Activated CD4-positive, alpha-beta T cell treated with anti-CD3 and anti-CD28 coated beads, Interleukin-2, amount 50 U/mL, for 24 hours (primary cell): ENCODE measurements at regions not wholly inside any gene's neighbourhood (a gene's known extent, or its start where the extent isn't known, plus 50 kb on each side); places are given as distances from the start of the nearest gene placed in this dataset.

ENCODE experiments used
- DNase-seq, 2 donors: peaks; one replicate each; pipeline ENCODE4 v3.0.0-alpha.2; 2020; ENCODE audit warnings: low read depth in 1 of 2, low spot score in 1 of 2

- no peak for DNase-seq
These were observed 419.0 kb upstream of the MKI67 start for GRCh38 chr10:128545216-128545615.

- DNase-seq = no peak
These were observed 420.5 kb upstream of the MKI67 start for GRCh38 chr10:128546651-128547165.

- DNase-seq = no peak
These were observed 422.9 kb upstream of the MKI67 start for GRCh38 chr10:128549101-128549608.

- DNase-seq = no peak
These were observed 423.8 kb upstream of the MKI67 start for GRCh38 chr10:128550045-128550444.

DNA sequence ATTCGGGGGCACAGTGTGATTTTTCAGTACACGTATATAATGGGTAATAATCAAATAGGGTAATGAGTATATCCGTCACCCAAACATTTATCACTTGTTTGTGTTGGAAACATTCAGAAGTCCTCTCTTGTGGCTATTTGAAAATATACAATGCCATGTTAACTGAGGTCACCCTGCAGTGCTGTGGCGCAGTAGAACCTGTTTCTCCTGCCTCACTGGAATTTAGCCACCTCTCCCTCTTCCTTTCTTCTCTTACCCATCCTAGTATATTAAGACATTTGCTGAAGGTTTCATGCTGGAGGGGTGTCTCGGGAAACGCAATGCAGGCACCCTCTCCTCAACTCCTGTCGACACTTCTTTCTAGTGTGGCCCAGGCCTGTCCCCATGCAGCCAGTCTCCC, 425.3 kb upstream of the MKI67 start:
- no peak for DNase-seq

DNA sequence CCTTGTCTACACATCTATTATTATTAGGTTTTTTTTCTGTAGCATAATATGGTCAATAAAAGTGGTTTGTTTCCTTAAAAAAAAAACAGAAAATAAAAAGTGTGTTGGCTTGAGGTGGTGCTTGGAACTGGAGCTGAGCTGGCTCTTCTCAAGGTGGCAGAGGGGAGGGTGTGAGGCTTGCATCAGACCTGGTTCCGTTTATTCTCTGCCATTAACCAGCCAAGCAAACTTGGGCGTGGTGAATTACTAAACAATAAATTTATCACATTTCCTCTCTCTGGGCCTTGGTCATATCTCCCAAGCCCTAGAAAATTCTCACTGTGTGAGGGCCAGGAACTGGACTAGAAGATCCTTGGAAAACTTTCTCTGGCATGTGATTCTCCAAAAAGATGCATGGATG, 427.5 kb upstream of the MKI67 start:
- DNase-seq = no peak

DNA sequence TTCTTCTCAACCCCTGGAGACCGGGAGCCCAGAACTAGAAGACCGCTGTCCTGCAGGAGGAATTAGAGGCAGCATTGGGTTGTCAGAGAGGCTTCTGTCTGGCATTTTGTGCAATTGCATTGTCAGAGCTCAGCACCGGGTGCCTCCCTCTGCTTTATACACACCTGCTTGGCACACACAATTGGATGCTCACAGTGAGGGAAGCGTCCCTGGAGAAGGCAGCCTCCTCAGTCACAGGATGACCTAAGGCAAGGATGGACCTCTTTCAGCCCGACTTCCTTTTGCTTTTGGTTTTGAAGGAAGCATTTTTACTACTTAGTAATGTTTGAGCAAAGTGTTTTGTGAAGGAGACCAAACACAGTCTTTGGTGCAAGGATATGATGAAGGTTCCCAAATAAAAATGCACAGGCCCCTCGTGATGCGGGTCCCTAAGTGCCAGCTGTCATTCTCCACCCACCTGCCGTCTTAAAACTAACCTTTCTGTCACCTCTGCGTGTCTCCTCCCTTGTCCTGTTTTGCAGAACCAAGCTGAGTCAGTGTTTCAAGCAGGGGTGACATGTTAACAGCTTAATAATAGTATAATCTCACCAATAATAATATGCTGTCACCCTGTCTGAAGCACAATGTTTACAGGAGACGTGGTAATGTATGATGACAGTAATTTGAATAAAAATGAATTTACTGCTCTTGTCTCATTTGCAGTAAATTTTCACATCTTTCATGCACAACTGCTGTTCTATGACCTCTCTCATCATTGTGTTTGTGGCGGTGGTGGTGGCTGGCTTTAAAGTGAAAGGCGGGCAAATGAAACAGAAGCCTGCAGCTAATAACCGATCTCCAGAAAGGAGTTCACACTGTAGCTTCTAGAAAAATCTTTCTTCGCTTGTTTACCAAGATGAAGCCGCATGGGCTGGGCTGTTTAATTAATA, 430.2 kb upstream of the MKI67 start:
- DNase-seq = no peak

DNA sequence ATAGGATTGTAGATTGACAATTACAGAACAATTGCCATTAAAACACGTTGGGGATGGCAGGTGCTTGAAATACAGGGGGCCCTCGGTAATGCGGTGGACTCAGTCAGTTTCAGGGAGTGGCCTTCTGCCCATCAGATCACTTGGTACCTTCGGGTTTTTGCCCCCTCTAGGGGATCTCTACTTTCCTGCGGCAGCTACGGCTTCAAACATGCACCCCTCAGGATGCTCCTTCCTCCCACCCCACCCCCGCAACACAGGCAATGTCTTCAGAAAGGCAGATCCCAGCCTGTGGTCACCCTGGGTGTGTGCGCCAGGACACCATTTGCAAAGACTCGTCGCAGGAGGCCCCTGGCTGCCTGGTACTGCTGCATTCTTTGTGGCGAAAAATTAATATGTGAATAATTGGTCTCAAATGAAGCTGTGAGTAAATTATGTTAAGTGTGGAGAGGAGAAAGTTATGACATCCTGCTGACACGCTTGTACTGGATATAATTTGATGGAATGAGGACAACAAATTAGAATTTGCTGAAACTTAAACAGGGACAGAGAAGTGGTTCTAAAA, 431.0 kb upstream of the MKI67 start:
- no peak for DNase-seq

DNA sequence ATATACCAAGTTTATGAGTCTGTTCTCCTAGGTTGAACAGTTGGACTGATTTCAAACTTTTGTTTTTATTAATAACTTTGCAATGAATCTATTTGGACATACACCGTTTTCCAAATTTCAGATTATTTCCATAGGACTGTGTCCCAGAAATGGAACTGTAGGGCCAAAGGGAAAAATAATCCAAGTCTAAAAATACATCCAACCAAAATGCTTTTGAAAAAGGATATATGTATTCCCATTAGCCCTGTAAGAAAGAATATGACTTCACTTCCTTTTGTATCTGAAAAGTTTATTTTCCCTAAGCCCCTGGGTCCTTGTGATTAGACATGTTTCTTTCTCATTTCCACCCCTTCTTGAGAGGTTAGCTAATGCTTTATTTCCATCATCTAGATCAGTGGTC, 434.2 kb upstream of the MKI67 start:
- DNase-seq = no peak

DNA sequence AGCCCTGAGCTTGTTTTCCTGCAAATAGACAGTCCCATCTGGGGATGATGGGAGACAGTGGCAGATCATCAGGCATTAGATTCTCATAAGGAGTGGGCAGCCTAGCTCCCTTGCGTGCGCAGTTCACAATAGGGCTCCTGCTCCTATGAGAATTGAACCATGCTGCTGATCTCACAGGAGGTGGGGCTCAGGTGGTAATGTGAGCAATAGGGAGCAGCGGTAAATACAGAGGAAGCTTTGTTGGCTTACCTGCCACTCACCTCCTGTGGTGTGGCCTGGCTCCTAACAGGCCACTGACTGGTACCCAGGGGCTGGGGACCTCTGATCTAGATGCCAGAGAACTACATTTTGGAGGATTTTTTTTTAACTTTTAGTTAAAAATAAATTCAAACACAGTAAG, 434.8 kb upstream of the MKI67 start:
- DNase-seq = no peak

DNA sequence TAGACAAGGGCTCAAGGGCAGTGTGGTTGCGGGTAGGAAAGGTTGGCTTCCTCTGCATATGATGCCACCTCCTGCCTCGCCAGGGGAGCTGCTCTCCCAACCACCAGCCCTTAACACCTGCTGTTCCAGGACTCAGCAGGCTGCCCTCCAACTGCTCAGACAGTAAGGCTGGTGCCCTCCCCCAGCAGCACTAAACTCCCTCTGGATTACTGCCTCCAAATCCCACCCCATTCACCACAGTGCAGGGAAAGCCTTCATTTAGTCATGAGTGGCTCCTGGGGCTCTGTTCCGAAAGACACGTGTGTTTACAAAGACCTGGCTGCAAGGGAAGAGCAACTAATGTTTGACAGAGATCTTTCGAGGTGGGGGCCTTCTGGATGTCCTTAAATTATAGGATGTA, 437.2 kb upstream of the MKI67 start:
- no peak for DNase-seq

DNA sequence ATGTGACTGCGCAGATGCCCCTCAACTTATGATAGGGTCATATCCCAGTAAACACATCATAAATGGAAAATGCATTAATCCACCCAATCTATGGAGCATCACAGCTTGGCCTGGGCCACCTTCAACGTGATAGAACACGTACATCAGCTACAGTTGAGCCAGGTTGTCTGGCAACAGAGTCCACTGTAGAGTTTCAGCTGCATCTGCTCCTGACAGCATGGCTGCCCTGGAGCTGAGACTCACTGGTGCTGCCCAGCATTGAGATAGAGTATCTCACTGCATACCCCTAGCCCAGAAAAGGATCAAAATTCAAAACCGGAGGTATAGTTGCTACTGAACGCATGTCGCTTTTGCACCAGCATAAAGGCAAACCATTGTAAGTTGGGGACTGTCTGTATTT, 437.7 kb upstream of the MKI67 start:
- DNase-seq = no peak

DNA sequence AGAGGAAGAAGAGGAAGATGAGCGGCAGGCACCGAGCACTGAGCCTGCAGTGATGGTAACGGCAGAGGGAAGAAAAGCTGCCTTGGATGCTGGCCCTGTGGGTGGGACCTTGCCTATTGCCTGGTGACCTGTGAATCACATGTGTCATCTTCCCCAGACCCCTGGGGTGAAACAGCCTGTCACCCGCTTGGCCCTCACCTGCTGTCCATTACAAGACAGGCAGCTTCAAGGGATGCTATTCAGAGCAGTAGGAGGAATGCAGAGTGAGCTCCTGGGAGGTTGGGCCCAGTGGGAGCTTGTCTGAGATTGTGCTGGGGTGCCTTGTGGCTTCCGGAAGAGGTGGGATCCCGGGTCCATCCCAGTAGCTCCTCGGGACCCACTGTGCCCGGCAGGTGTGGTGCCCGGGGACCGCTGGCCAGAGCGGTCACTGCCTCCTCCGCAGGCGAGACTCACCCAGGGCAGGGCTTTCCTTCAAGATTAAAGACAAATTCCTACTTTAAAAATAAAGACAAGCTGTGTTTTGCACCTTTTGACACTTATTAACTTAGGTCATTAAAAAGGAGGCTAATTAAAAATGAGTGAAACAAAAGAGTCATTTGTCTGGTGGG, 440.2 kb upstream of the MKI67 start:
- DNase-seq = no peak

DNA sequence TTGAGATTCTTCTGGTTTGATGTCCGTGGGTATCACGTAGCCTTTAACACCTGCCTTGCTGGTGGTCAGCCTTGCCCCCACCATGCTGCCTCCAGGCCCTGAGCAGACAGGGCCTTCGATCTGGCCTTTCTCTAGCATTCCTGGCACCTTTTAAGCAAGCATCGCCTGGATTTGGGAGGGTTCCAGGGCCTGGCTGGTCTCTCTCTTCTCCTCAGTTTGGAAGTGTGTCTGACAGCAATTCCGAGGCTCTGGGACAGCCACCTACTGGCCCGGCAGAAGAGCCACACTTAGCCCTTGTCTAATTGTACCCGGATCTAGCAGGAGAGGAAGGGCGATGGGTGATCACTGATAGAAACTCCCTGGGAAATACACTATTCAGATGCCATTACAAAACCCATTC, 441.3 kb upstream of the MKI67 start:
- DNase-seq = no peak

DNA sequence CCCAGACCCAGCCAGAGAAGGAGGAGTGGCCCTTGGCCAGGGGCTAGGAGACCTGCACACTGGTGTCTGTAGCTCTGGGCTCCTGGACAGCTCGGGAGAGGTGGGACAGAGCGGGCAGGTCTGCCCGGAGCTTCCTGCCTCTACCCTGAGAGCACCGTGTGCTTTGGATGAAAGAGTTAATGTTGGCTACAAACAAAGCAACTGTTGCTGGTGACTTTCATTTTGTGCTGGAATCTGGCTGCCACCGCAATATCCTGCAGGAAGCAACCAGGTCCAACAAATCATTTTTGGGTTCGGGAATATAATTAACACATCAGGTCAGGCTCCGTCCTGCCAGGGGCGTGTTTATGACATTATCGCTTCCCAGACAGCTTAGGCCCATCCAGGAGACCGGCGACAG, 441.8 kb upstream of the MKI67 start:
- DNase-seq = no peak

DNA sequence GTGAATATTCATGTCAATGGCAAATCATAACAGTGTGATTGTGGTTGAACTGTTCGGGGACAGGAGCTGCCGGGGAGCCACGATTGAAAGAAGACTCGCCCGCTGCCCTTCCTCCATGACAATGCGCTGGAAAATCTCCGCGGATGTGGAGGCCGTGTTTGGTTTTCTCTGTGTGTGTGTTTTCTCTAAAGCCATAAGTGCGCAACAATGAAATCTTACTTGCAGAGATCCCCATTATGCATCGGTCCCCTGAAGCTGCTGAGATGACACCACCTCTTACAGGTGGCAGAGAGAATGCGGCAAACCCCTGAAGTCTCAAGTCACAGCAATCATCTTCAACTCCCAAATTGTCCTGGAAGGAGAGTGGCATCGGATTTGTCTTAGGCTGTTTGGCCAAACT, 442.3 kb upstream of the MKI67 start:
- DNase-seq = no peak

- DNase-seq = no peak
These were observed 443.0 kb upstream of the MKI67 start for GRCh38 chr10:128568990-128569945.

DNA sequence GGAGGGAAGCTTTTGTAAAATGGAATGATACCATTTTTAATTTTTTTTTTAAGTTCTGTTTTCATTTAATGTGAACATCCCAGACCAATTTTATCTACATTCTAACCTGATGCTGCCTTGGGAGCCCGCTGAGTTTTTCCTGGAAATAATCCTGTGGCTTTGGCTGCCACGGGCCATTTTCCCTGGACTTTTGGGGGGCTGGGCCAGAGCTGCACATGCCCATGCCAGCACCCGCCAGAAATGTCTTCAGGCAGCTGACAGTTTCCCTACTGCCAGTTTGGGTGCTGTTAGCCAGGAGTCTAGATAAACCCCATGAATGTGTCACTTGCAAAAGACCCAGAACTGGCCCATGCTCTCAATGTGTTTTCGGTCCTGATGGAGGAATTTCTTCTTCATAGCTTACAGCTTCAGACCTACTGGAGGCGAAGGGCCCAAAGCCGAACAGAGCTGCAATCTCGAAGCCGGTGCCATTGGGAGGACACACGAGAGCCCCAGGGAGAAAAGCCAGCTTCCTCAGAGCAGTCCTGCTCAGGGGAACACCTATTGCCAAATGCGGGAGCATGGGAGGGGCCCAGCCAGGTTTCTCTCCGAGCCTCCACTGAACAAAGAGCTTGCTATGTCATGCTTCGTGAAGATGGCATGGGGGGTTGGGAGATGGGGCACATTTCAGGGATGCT, 444.2 kb upstream of the MKI67 start:
- no peak for DNase-seq

- DNase-seq = no peak
These were observed 444.8 kb upstream of the MKI67 start for GRCh38 chr10:128571071-128571470.

DNA sequence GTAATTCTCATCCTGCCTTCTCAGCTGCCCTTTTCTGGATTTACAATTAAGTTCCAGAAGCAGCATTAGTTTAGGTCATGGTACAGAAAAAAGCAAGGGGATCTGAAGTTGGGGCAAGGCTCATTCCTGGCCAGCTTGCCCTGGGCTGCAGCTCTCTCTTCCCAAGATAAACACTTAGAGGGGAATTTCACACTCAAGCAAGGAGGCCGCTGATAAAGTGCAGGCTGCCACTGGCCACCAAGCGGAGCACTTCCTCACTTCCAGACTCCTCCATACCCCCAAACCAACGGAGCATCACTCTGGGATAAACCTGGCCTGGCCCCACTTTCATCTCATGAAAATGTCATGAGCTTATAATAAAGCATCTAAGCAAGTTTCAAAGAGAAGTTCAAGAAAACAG, 445.5 kb upstream of the MKI67 start:
- DNase-seq = no peak
